IMR-90 (cell line): ENCODE measurements at regions not wholly inside any gene's neighbourhood (a gene's known extent, or its start where the extent isn't known, plus 50 kb on each side); places are given as distances from the start of the nearest gene placed in this dataset.

ENCODE experiments used
- BHLHE40 ChIP-seq: fragments of 150-350 bp; IDR thresholded peaks from 2 replicates; pipeline ENCODE4 v1.6.1; 2016; ENCODE audit warnings: mild to moderate bottlenecking, low read depth, low read length
- CHD1 ChIP-seq: IDR thresholded peaks from 2 replicates; pipeline ENCODE4 v1.6.1; 2012; ENCODE audit warnings: low read depth, low read length, improper control_type of control experiment
- CTCF ChIP-seq: conservative IDR thresholded peaks from 2 replicates; pipeline ENCODE4 v1.5.1; 2012; ENCODE audit warnings: mild to moderate bottlenecking, low read depth, low read length, improper control_type of control experiment
- ELK1 ChIP-seq: fragments of 150-350 bp; IDR thresholded peaks from 2 replicates; pipeline ENCODE4 v1.6.1; 2016; ENCODE audit warnings: low read depth, mild to moderate bottlenecking, low read length, moderate library complexity, borderline replicate concordance
- FOS ChIP-seq: fragments of 150-350 bp; IDR thresholded peaks from 2 replicates; pipeline ENCODE4 v1.6.1; 2016; ENCODE audit warnings: low read depth, low read length
- MAFK ChIP-seq: IDR thresholded peaks from 2 replicates; pipeline ENCODE4 v1.6.1; 2012; ENCODE audit warnings: low read depth, low read length, improper control_type of control experiment
- MAZ ChIP-seq: IDR thresholded peaks from 2 replicates; pipeline ENCODE4 v1.6.1; 2012; ENCODE audit warnings: low read depth, mild to moderate bottlenecking, low read length, improper control_type of control experiment, moderate library complexity, borderline replicate concordance
- MXI1 ChIP-seq: IDR thresholded peaks from 2 replicates; pipeline ENCODE4 v1.6.1; 2012; ENCODE audit warnings: low read depth, mild to moderate bottlenecking, low read length, moderate library complexity, borderline replicate concordance
- NFE2L2 ChIP-seq: fragments of 150-350 bp; IDR thresholded peaks from 2 replicates; pipeline ENCODE4 v1.6.1; 2016; ENCODE audit warnings: low read depth, mild to moderate bottlenecking, low read length
- POLR2A ChIP-seq: IDR thresholded peaks from 2 replicates; pipeline ENCODE4 v1.6.1; 2012; ENCODE audit warnings: mild to moderate bottlenecking, low read depth, low read length
- RAD21 ChIP-seq: IDR thresholded peaks from 2 replicates; pipeline ENCODE4 v1.6.1; 2012; ENCODE audit warnings: low read length, improper control_type of control experiment
- RFX5 ChIP-seq: IDR thresholded peaks from 2 replicates; pipeline ENCODE4 v1.8.0; 2012; ENCODE audit warnings: low read depth, mild to moderate bottlenecking, low read length, moderate library complexity
- USF2 ChIP-seq: fragments of 150-350 bp; IDR thresholded peaks from 2 replicates; pipeline ENCODE4 v1.6.1; 2017; ENCODE audit warnings: mild to moderate bottlenecking, antibody characterized with exemption, low read length, low read depth

- TF ChIP-seq CTCF (no peak), MXI1 (no peak), MAZ (no peak), CHD1 (no peak), FOS (no peak), RAD21 (no peak), POLR2A (no peak), RFX5 (no peak), MAFK (no peak), NFE2L2 (no peak), BHLHE40 (no peak), ELK1 (no peak), USF2 (no peak)
Observed at GRCh38 chr10:118978998-118979350, 50.5 kb upstream of the NANOS1 start.
